Vagina (tissue), 2 donors: ENCODE measurements at regions not wholly inside any gene's neighbourhood (a gene's known extent, or its start where the extent isn't known, plus 50 kb on each side); places are given as distances from the start of the nearest gene placed in this dataset.

Experiments
- POLR2A ChIP-seq, 2 donors: fragments of 450-650 bp; IDR thresholded peaks; one replicate each; pipeline ENCODE4 v1.6.1; 2017; ENCODE audit warnings: antibody characterized with exemption in 2 of 2, mild to moderate bottlenecking in 2 of 2, moderate library complexity in 2 of 2
- POLR2AphosphoS5 ChIP-seq, 2 donors: sonication (generic); formaldehyde crosslinking; IDR thresholded peaks; one replicate each; pipeline ENCODE4 v1.9.0; 2017; ENCODE audit warnings: antibody characterized with exemption in 2 of 2, mild to moderate bottlenecking in 2 of 2, low read depth in 1 of 2; ENCODE audit not compliant: insufficient read depth in 1 of 2
- TF ChIP-seq, protein P1 (sequence below), 3 experiments: fragments of 450-650 bp in 2 of 3; fragments of 200-600 bp in 1 of 3; sonication (generic) in 1 of 3; IDR thresholded peaks; one replicate each; pipeline ENCODE4 v1.5.1; 2017 to 2019; ENCODE audit warnings: antibody characterized with exemption in 3 of 3, mild to moderate bottlenecking in 2 of 3, moderate library complexity in 2 of 3

DNA sequence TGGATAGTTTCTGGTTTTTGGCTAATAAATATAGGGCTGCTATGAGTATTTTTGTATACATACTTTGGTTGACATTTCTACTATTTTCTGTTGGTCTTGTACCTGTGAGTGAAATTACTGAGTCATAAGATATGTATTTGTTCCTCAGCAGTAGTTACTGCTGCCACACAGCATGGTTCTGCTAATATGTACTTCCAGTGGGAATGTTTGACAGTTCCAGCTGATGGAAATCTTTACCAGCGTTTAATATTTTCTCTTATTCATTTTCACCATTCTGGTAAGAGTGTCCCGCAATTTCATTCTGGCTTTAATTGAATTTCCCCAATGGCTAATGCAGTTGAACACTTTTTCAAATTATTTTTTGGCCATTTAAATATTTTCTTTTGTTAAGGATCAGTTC lies 57.9 kb upstream of the IL1R1 start:
- TF ChIP-seq POLR2A (IDR thresholded peaks at IDR 0.05) (no peak), POLR2AphosphoS5 (IDR thresholded peaks at IDR 0.05; ENCODE audit: insufficient read depth in 1 of 2, low read depth in 1 of 2) (no peak)
- TF ChIP-seq, protein P1, sequence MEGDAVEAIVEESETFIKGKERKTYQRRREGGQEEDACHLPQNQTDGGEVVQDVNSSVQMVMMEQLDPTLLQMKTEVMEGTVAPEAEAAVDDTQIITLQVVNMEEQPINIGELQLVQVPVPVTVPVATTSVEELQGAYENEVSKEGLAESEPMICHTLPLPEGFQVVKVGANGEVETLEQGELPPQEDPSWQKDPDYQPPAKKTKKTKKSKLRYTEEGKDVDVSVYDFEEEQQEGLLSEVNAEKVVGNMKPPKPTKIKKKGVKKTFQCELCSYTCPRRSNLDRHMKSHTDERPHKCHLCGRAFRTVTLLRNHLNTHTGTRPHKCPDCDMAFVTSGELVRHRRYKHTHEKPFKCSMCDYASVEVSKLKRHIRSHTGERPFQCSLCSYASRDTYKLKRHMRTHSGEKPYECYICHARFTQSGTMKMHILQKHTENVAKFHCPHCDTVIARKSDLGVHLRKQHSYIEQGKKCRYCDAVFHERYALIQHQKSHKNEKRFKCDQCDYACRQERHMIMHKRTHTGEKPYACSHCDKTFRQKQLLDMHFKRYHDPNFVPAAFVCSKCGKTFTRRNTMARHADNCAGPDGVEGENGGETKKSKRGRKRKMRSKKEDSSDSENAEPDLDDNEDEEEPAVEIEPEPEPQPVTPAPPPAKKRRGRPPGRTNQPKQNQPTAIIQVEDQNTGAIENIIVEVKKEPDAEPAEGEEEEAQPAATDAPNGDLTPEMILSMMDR (IDR thresholded peaks at IDR 0.05) = no peak
